HG02973 (cell line): ENCODE measurements at regions not wholly inside any gene's neighbourhood (a gene's known extent, or its start where the extent isn't known, plus 50 kb on each side); places are given as distances from the start of the nearest gene placed in this dataset.

Experiments
- ATAC-seq: cut with Tn5 transposase; IDR thresholded peaks from one replicate; pipeline ENCODE4 v1.9.1; 2021; ENCODE audit warnings: moderate library complexity; ENCODE audit not compliant: unreplicated experiment

DNA sequence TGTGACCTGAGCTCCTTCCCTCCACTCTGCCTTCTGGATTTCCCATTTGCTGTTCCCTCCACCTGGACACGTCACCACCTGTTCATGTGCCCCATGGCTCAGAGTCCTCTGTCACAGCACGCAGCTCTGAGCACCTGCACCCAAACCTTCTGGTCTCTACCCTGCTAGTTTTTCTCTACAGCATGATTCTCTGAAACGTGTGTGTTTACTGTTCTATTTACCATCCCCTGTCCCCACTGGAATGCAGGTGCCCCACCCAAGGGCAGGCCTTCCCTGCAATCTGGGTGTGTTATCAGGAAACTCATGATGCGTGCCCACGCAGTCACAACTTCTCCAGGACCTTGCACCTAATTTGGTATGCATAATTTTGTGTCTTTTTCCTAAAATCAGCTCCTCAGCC lies 284.4 kb upstream of the IGFBP3 start:
- ATAC-seq, result no peak

DNA sequence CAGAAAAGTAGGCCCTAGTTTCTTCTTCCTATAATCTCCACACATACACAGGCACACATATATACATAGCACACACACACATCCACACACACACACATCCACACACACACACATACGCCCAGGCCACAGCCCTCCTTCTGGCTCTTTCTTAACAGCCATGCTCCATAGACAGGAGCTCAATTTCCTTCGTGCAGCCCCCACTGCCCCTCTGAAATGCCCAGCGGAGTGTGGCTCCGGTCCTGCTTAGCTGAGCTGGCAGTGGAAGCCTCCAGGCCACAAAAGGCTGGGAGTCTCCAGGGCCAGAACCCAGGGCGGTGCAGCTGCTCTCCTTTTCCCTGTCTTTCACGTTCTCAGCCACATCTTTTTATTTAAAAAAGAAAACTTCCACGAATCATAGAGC lies 282.9 kb upstream of the IGFBP3 start:
- ATAC-seq, result no peak

DNA sequence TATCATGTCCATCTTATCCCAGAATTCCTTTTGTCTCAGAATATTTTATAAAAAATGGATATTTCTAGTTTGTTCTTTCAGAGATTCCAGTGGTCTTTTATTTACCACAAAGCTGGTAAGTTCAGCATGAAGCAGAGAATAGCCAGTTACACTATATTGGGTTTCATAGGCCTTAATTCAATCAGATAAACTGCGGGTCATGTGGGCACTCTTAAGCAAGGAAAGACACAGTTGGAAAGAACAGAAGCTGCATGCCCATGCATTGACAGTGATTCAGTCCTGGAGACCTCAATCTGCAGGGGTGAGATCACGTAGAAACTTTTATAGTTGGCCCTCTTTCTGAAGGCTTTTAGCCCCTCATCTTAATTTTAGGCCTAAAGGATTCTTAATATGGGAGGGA lies 281.3 kb upstream of the IGFBP3 start:
- no peak for ATAC-seq

DNA sequence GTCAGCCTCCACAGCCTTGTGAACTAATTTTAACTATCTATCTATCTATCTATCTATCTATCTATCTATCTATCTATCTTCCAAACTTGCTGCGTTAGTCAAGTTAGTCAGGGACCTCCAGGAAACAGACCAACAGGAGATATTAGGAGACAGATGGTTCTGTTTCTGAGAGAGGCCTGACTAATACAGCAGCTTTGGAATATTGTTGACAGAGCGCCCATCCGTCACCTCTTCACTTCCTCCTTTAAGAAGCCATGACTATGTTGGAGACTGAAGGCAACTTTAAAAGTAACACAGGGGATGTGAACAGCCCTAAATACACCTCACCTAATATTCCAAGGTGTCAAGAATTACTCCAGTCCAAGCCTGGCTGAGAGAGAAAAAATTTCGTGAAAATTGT lies 280.9 kb upstream of the IGFBP3 start:
- no peak for ATAC-seq

DNA sequence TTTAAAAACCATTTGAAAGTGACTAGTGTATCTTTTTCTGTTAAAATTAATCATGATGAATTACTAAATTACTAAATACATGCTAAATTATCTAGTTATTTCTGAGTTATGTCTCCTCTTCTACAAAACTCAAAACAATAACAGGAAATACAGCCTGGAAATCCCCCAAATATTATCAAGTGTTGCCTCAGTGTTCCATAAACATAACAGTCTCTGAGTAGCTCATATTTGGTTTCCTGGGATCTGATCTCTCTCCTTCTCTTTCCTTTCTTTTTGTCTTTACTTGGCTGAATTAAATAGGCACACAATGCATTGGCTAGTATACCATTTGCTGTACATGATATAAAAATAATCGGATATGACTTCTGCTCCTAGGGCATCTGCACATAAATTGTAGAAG lies 277.6 kb upstream of the IGFBP3 start:
- no peak for ATAC-seq

DNA sequence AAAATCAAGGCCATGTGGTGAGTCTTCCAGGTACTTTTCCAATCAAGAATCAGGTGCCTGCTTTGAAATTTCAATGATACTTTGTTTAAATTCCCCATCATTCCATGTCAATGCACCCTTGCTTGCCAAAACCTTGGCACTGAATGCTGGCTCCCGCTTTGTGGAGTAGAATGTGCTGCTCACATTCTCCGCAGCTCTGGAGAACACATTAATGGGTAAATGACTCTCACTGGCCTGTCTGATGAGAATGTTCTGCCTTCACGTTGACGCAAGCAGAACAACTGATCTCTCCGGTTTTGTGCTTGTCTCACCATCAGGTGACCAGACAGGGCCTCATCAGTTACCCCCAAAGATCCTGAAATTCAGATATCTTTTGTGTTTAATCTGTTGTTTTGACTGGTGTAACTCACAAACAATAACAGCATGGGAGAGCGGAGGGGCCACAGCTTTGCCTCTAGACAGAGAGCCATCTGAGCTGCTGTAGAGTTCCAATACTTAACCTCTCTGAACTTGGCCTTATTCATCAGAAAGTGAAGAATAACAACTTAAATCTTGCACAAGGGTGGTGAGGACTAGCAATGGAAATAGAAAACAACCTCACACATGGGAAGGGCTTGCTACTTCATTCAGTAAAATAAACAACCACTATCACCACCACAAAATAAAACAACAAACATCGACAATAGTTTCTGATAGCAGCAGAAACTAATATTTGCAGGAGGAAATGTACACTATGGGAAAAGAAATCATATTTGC lies 276.9 kb upstream of the IGFBP3 start:
- ATAC-seq, result no peak

DNA sequence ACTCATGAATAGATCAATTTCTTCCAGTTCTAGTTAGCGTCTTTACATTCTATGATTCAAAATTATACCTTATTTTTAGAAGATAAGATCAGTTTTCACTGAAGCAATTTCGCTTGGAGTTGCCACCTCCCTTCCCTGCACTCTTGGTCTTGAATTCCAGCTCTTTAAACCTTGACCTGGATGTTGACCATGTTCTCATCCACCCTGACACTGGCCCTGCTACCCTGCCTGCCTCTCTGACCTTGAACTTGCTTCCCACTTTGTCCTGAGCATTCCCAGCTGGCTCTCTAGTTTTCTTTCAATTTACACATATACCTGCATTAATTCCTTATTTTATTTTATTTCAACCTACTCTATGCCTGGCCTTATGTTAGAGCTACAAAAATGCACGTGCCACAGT lies 274.9 kb upstream of the IGFBP3 start:
- no peak for ATAC-seq

DNA sequence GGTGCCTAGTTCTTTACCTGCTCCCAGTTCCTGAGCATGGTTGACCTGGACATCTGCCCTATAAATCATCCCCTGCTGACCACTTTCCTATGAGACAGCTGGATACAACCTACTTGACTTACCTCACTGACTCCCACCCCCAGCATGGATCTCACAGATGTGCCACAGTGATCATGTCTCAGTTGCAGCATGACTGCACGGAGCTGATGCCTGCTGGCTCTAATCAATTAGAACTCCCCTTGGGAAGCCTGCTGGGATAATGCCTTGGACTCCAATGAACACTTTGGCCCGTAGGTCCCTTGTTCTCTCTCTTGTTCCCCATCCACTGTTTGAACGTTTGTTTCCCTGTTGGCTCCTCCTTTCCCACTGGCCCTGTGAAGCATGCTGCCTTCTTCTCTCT lies 271.2 kb upstream of the IGFBP3 start:
- ATAC-seq, result no peak

DNA sequence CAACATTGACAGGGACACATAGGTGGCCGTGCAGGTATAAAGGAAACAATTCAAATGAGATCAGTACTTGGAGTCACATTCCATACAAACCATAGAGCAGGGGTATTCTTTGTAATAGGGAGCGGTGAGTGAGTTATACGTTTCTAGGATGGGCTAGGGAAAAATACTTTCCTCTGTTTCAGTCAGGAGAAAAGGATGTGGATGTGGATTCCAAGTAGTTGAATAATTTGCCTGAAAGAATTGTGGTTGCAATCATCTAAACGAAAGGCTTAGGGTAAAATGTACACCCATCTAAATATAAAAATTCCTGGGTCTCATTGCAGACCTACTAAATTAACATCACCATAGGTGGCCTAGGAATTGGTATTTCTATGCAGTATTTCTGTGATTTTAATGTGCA lies 270.7 kb upstream of the IGFBP3 start:
- no peak for ATAC-seq

DNA sequence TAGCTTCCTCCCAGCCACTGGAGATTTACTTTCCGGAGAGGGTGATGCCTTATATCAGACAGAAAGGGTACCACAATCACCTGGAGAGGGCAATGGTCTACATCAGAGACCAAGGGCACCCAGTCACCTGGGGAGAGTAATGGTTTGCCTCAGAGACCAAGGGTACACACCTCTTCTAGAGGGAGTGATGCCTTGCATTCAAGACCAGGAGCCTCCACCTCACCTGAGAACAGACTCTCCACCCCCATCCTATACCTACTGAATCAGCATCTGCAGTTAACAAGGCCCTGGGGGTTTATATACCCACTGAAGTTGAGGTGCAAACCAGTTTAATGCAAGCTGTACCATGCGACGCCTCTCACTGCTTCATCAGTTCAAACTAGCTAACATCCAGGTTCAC lies 270.2 kb upstream of the IGFBP3 start:
- ATAC-seq, result no peak

DNA sequence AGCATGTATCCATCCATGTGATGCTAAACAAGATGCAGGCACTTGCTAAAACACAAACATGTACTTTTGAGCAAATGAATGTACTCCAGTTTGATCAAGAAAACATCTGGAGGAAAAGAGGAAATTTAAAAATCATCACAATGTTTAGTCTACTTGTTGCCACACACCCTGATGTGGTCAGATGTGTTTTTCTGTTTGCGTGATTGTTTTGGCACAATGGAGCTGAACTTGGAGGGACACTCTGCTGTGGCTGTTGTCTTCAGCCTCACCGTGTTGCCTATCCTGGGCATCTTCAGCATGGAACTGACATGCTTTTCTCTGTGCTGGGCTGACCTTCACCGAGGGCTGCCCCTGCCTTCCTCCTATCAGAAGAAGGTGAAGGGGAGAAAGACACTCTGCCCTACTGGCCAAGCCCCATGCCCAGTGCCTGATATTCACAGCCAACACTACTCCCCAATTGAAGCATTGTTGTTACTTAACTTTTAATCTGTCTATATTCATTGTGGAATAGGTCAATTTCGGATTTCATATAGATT lies 268.3 kb upstream of the IGFBP3 start:
- no peak for ATAC-seq

DNA sequence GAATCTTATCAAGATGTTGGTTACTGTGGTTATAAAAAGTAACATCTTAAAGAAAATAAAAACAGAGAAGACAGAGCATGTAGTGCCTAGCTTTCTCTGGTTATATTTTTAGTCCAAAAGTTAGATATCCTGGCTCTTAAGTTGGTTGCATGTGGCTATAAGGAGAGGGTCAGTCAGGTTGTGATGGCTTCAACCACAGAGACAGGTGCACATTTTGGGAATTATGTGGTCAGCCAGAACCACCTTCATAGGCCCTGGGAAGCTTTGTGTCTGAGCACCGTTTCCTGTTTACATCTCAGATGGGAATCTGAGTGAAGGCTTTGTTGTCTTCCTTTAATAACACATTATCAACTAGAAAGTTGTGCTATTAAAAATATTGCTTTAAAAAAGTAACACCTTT lies 265.1 kb upstream of the IGFBP3 start:
- ATAC-seq, result no peak

DNA sequence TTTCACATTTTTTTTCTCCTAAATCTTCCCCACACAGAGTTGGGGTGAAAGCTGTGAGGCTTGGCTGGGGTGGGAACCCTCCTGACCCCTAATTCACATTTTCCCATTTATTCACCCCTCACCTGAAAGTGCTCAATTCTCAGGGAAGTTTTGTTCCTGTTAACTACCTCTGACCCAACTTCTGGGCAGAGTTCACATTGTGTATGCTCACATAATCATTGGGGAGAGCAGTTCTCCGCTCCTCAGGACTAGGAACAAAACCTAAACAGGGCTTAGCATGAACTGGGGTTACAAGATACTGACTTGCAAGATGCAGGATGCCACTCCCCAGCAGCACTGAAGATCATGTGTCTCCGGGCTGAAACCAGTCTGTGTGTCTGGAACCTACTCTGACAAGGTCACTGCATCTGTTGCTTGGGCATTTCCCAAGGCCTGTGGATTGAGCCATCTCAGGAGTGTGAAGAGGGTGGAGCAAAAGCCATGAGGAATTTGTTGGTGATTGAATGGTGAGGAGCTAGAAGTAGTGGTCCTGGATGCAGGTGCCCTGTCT lies 258.1 kb upstream of the IGFBP3 start:
- ATAC-seq, result no peak

DNA sequence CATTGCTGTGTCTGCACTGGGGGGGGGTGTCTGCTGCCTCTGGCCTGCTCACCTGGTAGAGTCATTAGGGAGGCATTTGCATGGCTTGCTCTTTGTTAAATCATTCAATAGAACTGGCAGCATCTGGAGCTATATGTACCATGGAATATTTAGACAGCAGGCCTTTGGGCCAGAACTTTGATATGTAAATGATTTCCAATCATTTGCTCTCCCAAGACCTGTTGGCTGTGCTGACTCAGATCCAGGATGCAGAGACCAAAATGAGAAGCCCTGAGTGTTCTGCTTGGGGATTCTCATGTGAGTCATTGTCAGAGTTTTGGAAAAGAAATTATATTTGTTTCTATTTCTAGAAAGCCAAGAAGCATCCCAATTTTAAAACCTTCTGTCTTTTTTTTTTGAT lies 257.6 kb upstream of the IGFBP3 start:
- no peak for ATAC-seq

DNA sequence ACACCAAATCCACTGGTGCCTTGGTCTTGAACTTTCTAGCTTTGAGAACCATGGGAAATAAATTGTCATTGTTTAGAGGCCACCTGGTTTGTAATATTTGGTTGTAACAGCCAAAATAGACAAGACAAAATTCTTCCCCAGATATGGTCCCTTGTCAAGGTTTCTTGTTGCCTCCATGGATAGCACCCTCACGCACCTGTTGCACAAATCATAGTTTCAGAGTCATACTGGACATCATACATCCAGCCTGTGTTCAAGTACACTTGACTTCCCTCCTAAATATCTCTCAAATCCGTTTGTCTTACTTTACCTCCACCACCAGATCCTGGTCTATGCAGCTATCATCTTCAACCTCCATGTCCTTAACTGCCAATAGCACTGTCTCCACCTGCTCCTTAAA lies 256.7 kb upstream of the IGFBP3 start:
- no peak for ATAC-seq

DNA sequence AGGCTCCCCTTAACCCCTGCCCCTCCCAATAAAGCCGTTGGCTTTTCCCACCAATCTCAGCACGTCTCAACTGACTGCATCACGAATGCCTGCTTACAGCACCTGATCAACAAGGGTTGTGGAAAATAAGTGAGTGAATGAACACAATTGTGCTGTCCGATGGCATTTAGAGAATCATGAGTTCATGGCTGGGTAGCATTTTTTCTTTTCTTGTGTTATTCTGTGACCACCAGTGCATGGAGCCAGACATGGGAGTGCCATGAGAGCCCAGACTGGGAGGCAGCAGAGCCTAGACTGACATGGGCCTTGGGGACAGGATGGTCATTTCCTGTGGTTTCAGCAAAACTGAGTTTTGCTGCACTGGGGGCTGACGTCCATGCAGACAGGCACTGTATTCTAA lies 254.1 kb upstream of the IGFBP3 start:
- ATAC-seq, result no peak

DNA sequence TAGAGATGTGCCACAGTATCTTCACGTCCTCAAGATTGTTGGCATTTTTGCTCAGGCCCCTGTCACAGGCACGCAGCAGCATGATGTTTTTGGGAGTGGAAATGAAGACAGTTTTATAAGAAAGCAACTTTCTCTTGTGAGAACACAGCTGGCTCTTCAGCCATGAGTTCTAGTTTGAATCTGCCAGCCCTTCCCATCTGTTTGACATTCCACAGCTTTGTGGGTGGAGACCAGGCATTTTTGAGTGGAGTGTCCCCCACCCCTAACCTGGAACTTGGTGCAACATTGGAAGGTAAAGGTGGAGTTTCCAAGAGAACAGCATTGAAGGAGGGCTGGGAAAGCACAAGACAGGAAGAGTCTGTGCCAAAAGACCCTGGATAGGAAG lies 253.1 kb upstream of the IGFBP3 start:
- ATAC-seq, result no peak

DNA sequence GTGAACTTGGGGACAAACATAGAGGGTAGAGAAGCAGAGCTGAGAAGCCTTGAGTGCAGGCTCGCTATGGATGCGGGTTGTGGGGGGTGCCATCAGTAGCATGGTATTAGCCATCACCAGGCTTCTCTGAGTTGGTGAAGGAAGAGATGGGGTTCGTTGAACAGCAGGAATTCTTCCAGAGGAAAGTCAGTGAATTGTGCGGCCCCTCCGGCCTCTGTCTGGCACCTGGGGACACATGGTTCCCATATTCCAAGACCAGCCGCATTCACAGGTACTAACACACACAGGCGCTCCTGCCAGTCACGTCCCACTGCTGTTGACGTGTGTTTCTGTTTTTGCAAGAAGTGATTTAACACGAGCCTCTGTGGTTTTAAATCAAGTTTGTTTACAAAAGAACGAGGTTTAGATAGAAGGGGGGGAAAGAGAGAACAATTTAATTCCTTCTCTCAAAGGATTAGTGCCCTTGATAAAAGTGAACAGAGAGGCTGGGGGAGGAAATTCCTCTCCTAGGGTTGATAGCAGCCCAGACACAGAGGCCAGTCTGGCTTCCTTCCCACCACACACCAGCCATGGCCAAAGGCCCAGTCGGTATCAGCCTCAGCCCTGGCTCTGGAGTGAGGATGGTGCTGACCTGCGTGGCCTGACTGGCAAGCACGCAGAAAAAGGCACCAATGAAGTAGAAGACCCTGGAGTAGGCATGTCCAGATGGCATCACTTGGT lies 252.6 kb upstream of the IGFBP3 start:
- ATAC-seq, result no peak

DNA sequence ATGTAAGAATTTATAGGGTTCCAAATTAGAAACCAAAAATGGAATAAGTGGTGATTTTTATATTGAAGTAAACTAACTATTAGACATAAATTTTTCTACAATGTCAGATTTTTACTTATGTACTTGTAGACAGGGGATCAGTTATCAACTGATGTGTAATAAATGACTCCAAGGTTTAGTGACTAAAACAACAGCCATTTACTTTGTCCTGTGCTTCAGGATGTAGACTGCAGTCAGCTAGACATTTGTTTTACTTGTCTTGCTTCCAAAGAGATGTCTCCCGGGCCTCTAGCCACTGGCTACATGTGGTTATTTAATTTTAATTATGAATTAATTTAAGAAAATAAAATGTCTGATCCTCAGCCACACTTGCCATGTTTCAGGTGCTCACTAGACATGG lies 249.7 kb upstream of the IGFBP3 start:
- ATAC-seq, result no peak

DNA sequence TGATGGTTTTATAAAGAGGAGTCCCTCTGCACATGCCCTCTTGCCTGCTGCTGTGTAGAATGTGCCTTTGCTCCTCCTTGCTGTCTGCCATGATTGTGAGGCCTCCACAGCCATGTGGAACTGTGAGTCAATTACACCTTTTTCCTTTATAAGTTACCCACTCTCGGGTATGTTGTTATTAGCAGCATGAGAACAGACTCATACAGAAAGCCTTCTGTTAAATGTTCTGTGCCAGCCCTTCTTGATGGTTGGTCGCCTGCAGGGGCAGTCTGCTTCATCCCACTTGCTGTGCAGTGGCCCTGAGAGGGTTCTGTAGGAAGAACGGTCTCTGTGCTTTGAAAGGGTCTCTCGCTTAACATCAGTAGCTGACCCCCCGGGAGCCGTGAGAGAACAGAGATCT lies 248.9 kb upstream of the IGFBP3 start:
- no peak for ATAC-seq

DNA sequence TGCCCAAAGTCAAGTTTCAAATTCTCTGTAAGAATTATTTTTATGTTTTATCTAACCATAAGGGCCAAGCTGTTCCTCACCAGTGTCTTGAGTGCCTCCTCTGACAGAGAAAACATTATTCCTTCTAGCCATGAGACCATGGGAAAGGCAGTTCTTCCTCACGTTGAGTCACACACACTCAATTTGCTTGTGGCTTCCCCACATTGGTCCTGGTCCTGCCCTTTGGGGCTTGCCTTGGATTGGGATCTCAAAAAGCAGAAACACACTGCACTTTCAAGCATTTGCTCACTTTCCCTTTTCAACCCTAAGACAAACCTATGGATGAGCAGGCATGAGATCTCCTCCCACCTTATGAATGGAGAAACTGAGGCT lies 248.3 kb upstream of the IGFBP3 start:
- no peak for ATAC-seq

DNA sequence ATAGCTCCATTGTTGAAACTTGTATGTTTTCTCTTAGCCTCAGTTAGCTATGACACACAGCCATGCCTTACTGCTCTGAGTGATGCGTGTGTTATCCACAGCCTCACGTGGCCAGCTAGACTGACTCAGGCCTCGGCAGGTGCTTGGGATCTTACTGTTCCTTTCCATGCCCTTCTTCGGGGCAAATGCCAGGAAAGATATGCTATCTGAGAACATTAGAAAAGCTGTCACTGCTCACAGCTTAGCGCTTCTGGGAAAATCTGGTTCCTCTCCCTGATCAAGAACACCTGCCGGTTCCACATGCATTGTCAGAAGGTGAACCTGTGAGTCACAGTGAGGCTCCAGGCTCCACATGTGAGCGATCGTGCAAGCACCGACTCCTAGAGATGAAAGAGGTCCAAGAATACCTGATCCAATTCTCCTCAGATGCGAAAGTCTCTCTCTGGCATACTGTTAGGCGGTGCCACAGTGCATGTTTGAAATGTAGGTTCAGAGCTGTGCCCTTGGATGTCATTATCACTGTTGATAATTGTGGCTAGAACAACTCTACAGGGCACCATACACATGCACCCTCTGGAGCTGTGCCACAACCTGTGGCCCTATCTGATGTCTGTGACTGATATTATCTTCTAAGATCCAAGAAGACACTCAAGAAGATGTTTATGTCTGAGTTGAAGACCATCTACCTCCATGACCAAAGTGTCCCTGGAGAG lies 247.8 kb upstream of the IGFBP3 start:
- no peak for ATAC-seq
